HG02943 (cell line): ENCODE measurements at regions not wholly inside any gene's neighbourhood (a gene's known extent, or its start where the extent isn't known, plus 50 kb on each side); places are given as distances from the start of the nearest gene placed in this dataset.

Experiments
- ATAC-seq: cut with Tn5 transposase; IDR thresholded peaks from one replicate; pipeline ENCODE4 v1.9.1; 2021; ENCODE audit warnings: mild to moderate bottlenecking, low read depth, moderate library complexity; ENCODE audit not compliant: unreplicated experiment

- no peak for ATAC-seq
Measured at GRCh38 chr16:51641191-51641765, 490.2 kb upstream of the SALL1 start.

GRCh38 chr16:51640196-51640595 lies 489.1 kb upstream of the SALL1 start:
- ATAC-seq: no peak

GRCh38 chr16:51638339-51639135 lies 487.5 kb upstream of the SALL1 start:
- ATAC-seq: no peak

GRCh38 chr16:51637770-51638094 lies 486.7 kb upstream of the SALL1 start:
- ATAC-seq: no peak

- ATAC-seq: no peak
Measured at GRCh38 chr16:51636920-51637769, 486.1 kb upstream of the SALL1 start.

- no peak for ATAC-seq
Measured at GRCh38 chr16:51635181-51635580, 484.1 kb upstream of the SALL1 start.

- ATAC-seq: no peak
Measured at GRCh38 chr16:51630076-51630475, 479.0 kb upstream of the SALL1 start.

- ATAC-seq: no peak
Measured at GRCh38 chr16:51629576-51629975, 478.5 kb upstream of the SALL1 start.

- no peak for ATAC-seq
Measured at GRCh38 chr16:51624080-51624775, 473.2 kb upstream of the SALL1 start.

GRCh38 chr16:51621610-51622009 lies 470.5 kb upstream of the SALL1 start:
- ATAC-seq: no peak

GRCh38 chr16:51615141-51615540 lies 464.1 kb upstream of the SALL1 start:
- no peak for ATAC-seq

GRCh38 chr16:51607201-51607651 lies 456.2 kb upstream of the SALL1 start:
- no peak for ATAC-seq

GRCh38 chr16:51596247-51596646 lies 445.2 kb upstream of the SALL1 start:
- no peak for ATAC-seq

- ATAC-seq: no peak
Measured at GRCh38 chr16:51592535-51593300, 441.6 kb upstream of the SALL1 start.

GRCh38 chr16:51592001-51592501 lies 441.0 kb upstream of the SALL1 start:
- ATAC-seq: no peak

- ATAC-seq: no peak
Measured at GRCh38 chr16:51591480-51591879, 440.4 kb upstream of the SALL1 start.

GRCh38 chr16:51579652-51580360 lies 428.7 kb upstream of the SALL1 start:
- no peak for ATAC-seq

GRCh38 chr16:51577621-51578303 lies 426.7 kb upstream of the SALL1 start:
- ATAC-seq: no peak
